ENCODE measurements at regions not wholly inside any gene's neighbourhood (a gene's known extent, or its start where the extent isn't known, plus 50 kb on each side); places are given as distances from the start of the nearest gene placed in this dataset.
"Not testable (repeated sequence)": the region's sequence is repeated elsewhere in the genome, so short reads cannot be mapped to it uniquely, and the experiment has no call there.

DNA sequence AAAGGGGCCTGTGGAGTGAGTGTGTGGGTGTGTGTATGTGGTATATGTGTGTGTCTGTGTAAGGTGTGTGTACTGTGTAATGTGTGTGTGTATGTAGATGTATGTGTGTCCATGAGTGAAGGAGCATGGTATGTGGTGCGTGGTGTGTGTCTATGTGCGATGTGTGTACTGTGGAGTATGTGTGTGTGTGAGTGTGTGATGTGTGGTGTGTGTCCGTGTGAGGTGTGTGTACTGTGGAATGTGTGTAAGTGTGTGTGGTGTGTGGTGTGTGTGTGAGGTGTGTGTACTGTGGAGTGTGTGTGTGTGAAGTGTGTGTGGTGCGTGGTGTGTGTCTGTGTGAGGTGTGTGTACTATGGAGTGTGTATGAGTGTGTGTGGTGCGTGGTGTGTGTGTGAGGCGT, 83.1 kb upstream of the PRR5 start:
- TF ChIP-seq CTCF (IDR thresholded peaks at IDR 0.05; ENCODE audit: insufficient read depth, low read depth, low read length); EZH2 (IDR thresholded peaks at IDR 0.05; ENCODE audit: insufficient read depth, low read length): not testable (repeated sequence)

Data from astrocyte (in vitro differentiated cells and primary cell).